Trophoblast cell (in vitro differentiated cells and primary cell): ENCODE measurements at regions not wholly inside any gene's neighbourhood (a gene's known extent, or its start where the extent isn't known, plus 50 kb on each side); places are given as distances from the start of the nearest gene placed in this dataset.

Experiments used
- DNase-seq, 2 donors: peaks; one replicate each; pipeline ENCODE4 v3.0.0-alpha.2; 2016
- H2AFZ ChIP-seq: 2 replicates; pipeline ENCODE4 v1.6.1; 2013; ENCODE audit warnings: low read length, moderate library complexity, mild to moderate bottlenecking; ENCODE audit not compliant: insufficient read depth, poor library complexity
- H2AK5ac ChIP-seq: 2 replicates; pipeline ENCODE4 v1.6.1; 2013; ENCODE audit warnings: mild to moderate bottlenecking, low read length
- H2BK120ac ChIP-seq: 2 replicates; pipeline ENCODE4 v1.6.1; 2013; ENCODE audit warnings: low read length, mild to moderate bottlenecking, moderate library complexity; ENCODE audit not compliant: insufficient read depth, poor library complexity
- H2BK12ac ChIP-seq: 2 replicates; pipeline ENCODE4 v1.6.1; 2013; ENCODE audit warnings: mild to moderate bottlenecking, low read length, moderate library complexity
- H2BK5ac ChIP-seq: 2 replicates; pipeline ENCODE4 v1.6.1; 2013; ENCODE audit warnings: low read length, low read depth, moderate library complexity, mild to moderate bottlenecking; ENCODE audit not compliant: poor library complexity
- H3K14ac ChIP-seq: 2 replicates; pipeline ENCODE4 v1.6.1; 2013; ENCODE audit warnings: mild to moderate bottlenecking, low read length
- H3K18ac ChIP-seq: 2 replicates; pipeline ENCODE4 v1.6.1; 2013; ENCODE audit warnings: mild to moderate bottlenecking, low read length
- H3K23ac ChIP-seq: 2 replicates; pipeline ENCODE4 v1.6.1; 2013; ENCODE audit warnings: low read length
- H3K27ac ChIP-seq: 2 replicates; pipeline ENCODE4 v1.5.1; 2013; ENCODE audit warnings: low read depth, mild to moderate bottlenecking, inconsistent platforms, low read length, moderate library complexity
- H3K27me3 ChIP-seq: 2 replicates; pipeline ENCODE4 v1.6.1; 2013; ENCODE audit warnings: inconsistent platforms, mild to moderate bottlenecking, low read length, moderate library complexity; ENCODE audit not compliant: insufficient read depth
- H3K36me3 ChIP-seq, 2 experiments: 1 replicate in 1 of 2; 2 replicates in 1 of 2; pipeline ENCODE4 v1.6.1; 2013; ENCODE audit warnings: low read length in 2 of 2, mild to moderate bottlenecking in 2 of 2, moderate library complexity in 1 of 2; ENCODE audit not compliant: insufficient read depth in 2 of 2, control insufficient read depth in 1 of 2
- H3K4ac ChIP-seq: 2 replicates; pipeline ENCODE4 v1.6.1; 2013; ENCODE audit warnings: low read depth, mild to moderate bottlenecking, low read length, moderate library complexity
- H3K4me1 ChIP-seq, 2 experiments: 1 replicate in 1 of 2; 2 replicates in 1 of 2; pipeline ENCODE4 v1.6.1; 2013; ENCODE audit warnings: low read length in 2 of 2, mild to moderate bottlenecking in 2 of 2, moderate library complexity in 1 of 2; ENCODE audit not compliant: insufficient read depth in 2 of 2, control insufficient read depth in 1 of 2
- H3K4me2 ChIP-seq: 2 replicates; pipeline ENCODE4 v1.6.1; 2013; ENCODE audit warnings: inconsistent platforms, mild to moderate bottlenecking, low read length, moderate library complexity
- H3K4me3 ChIP-seq: 2 replicates; pipeline ENCODE4 v1.5.1; 2013; ENCODE audit warnings: mild to moderate bottlenecking, low read depth, low read length, inconsistent platforms
- H3K79me1 ChIP-seq: one replicate; pipeline ENCODE4 v1.6.1; 2013; ENCODE audit warnings: low read length
- H3K79me2 ChIP-seq: 2 replicates; pipeline ENCODE4 v1.6.1; 2013; ENCODE audit warnings: low read length, mild to moderate bottlenecking; ENCODE audit not compliant: control insufficient read depth, insufficient read depth, poor library complexity
- H3K9ac ChIP-seq: 2 replicates; pipeline ENCODE4 v1.6.1; 2013; ENCODE audit warnings: mild to moderate bottlenecking, low read length
- H3K9me3 ChIP-seq: 2 replicates; pipeline ENCODE4 v1.6.1; 2013; ENCODE audit warnings: low read depth, mild to moderate bottlenecking, control low read depth, inconsistent platforms, low read length; ENCODE audit not compliant: insufficient read depth
- H4K12ac ChIP-seq: 2 replicates; pipeline ENCODE4 v1.6.1; 2013; ENCODE audit warnings: low read depth, mild to moderate bottlenecking, low read length, moderate library complexity
- H4K8ac ChIP-seq: 2 replicates; pipeline ENCODE4 v1.6.1; 2013; ENCODE audit warnings: low read depth, mild to moderate bottlenecking, low read length, moderate library complexity
- H4K91ac ChIP-seq: one replicate; pipeline ENCODE4 v1.6.1; 2013; ENCODE audit warnings: low read depth, mild to moderate bottlenecking, low read length, moderate library complexity
- WGBS: extraction: QIAGEN DNeasy Blood & Tissue Kit; methylation state at CpG from one replicate; pipeline ENCODE4 v1.1.7; 2013; ENCODE audit warnings: missing lambda C conversion rate; ENCODE audit not compliant: insufficient read length, insufficient coverage; ENCODE audit errors: extremely low coverage; 5-methylcytosine and 5-hydroxymethylcytosine counted together

DNA sequence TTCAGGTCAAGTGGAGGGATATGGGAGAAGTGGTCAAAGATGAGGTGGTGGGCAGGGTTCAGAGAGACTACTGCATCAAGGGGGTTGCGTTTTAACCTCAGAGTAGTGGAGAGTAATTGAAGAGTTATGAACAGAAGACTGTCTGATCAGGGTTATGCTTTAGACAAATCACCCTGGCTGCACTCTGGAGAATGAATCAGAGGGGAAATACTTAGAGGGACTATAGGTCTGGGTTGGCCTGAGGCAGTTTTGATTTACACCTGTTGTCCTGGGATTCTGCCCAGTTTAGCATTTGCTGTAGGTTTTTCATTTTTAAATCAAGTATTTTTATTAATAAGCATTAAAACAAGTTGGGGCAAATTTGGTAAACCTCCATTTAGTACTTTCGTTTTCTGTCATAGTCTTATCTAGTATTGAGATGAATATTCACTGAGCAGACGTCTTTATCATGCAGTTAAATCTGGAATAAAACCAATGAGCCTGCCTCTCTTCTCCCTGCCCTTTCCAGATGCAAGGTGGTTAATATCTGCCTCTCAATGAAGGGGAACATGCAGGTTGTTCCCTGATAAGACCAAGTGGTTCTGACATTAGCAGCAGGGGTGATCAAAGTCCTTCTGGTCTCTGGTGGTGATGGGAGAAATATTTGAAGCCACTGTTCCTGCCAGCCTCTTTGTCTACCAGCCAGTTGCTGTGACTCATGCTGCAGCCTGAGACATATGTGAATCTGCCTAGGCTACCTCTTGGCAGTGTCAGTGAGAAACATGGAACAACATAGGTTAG, 116.0 kb upstream of the RPS6KA3 start:
- Histone ChIP-seq H3K14ac (no peak overlapping the region), H2BK5ac (no peak overlapping the region), H3K79me1 (peaks cover 2% of the 10 kb centered on the region), H3K27ac (no peak overlapping the region), H4K12ac (no peak overlapping the region), H3K79me2 (no peaks in the 10 kb centered on the region), H3K4ac (no peak overlapping the region), H3K4me3 (no peak overlapping the region), H3K23ac (no peak overlapping the region), H3K27me3 (no peaks in the 10 kb centered on the region), H2AK5ac (no peak overlapping the region), H3K9ac (no peak overlapping the region), H3K4me2 (no peak overlapping the region), H4K8ac (no peak overlapping the region), H3K4me1 (no peaks in the 10 kb centered on the region), H3K18ac (no peak overlapping the region), H2BK12ac (no peak overlapping the region), H3K9me3 (no peaks in the 10 kb centered on the region), H3K36me3 (no peaks in the 10 kb centered on the region), H4K91ac (no peak overlapping the region), H2AFZ (no peak overlapping the region), H2BK120ac (no peak overlapping the region)
- no CpG with 5 or more reads among the region's 3 CpGs for WGBS
- no peak for DNase-seq

DNA sequence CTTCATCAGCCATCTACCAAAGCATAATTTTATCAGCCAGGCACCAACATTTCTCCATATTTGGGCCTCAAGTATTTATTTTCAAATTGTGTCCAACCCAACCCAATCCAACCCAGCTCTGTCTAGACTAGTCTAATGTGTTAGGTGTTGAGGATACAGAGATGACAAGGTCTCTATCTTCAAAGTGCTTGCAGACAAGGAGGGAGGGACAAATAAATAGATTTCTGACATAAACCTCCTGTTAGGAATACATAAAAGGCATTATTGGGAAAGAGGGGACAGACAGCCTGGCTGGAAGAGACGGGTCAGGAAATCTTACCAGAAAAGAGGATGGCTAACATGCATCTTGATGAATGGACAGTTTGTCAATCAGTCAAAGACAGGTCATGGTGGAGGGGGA, 115.4 kb upstream of the RPS6KA3 start:
- no peak overlapping the region for H3K9ac ChIP-seq
- no peaks in the 10 kb centered on the region for H3K9me3 ChIP-seq
- no peak overlapping the region for H3K4me3 ChIP-seq
- no peak overlapping the region for H2AFZ ChIP-seq
- H4K91ac ChIP-seq: no peak overlapping the region
- no peak overlapping the region for H2AK5ac ChIP-seq
- no peak overlapping the region for H3K23ac ChIP-seq
- H4K8ac ChIP-seq: no peak overlapping the region
- H3K36me3 ChIP-seq: no peaks in the 10 kb centered on the region
- H3K4me1 ChIP-seq: no peaks in the 10 kb centered on the region
- H3K79me2 ChIP-seq: no peaks in the 10 kb centered on the region
- H2BK5ac ChIP-seq: no peak overlapping the region
- H3K27ac ChIP-seq: no peak overlapping the region
- no peak overlapping the region for H2BK12ac ChIP-seq
- H3K79me1 ChIP-seq: peaks cover 2% of the 10 kb centered on the region
- no peak overlapping the region for H3K4ac ChIP-seq
- no peak overlapping the region for H2BK120ac ChIP-seq
- no CpG with 5 or more reads among the region's 1 CpG for WGBS
- H3K4me2 ChIP-seq: no peak overlapping the region
- H4K12ac ChIP-seq: no peak overlapping the region
- H3K27me3 ChIP-seq: no peaks in the 10 kb centered on the region
- DNase-seq: no peak
- H3K14ac ChIP-seq: no peak overlapping the region
- H3K18ac ChIP-seq: no peak overlapping the region

DNA sequence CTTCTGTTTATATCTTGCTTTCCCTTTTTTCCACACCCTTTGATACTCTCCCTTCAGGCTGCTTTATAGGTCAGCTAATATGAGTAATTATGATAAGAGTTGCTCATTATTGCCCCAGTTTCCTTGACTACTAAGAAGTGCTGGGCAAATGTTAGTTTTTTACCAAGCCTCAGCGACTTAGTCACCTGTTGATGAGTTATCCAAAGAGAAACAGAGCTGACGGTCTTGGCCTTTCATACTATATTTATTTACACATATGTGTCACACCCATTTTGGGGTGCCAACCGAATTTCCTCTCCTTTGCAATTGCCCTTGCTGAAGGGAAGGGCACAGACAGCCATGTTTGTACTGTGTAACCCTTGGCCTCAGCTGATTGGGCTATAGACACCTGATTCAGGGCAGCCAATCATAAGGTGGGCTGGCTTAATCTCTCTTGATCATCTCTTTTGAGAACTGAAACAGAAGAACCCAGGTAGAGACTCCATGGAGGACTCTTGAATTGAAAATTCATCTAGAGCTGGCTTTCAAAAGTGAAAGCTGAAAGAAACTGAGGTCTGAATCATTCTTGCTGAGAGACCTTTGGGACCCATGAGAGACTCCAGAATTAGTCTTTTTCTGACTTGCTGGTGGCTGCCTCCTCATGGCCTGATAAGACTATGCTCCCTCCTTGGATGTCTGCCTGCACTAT, 111.7 kb upstream of the RPS6KA3 start:
- H3K9ac ChIP-seq: no peak overlapping the region
- no peak overlapping the region for H3K18ac ChIP-seq
- no CpG with 5 or more reads among the region's 3 CpGs for WGBS
- H3K9me3 ChIP-seq: no peaks in the 10 kb centered on the region
- no peak overlapping the region for H3K23ac ChIP-seq
- H3K79me2 ChIP-seq: no peaks in the 10 kb centered on the region
- no peak overlapping the region for H3K27ac ChIP-seq
- H2AFZ ChIP-seq: no peak overlapping the region
- DNase-seq: no peak
- peaks cover 0 to 5% of the 10 kb centered on the region in 2 experiments for H3K4me1 ChIP-seq
- peaks cover 2% of the 10 kb centered on the region for H3K79me1 ChIP-seq
- no peak overlapping the region for H3K14ac ChIP-seq
- no peak overlapping the region for H2BK120ac ChIP-seq
- H3K36me3 ChIP-seq: no peaks in the 10 kb centered on the region
- no peak overlapping the region for H2BK12ac ChIP-seq
- H3K4ac ChIP-seq: no peak overlapping the region
- no peak overlapping the region for H2BK5ac ChIP-seq
- no peak overlapping the region for H2AK5ac ChIP-seq
- no peak overlapping the region for H4K8ac ChIP-seq
- H4K12ac ChIP-seq: no peak overlapping the region
- H3K4me2 ChIP-seq: no peak overlapping the region
- H3K27me3 ChIP-seq: no peaks in the 10 kb centered on the region
- no peak overlapping the region for H3K4me3 ChIP-seq
- H4K91ac ChIP-seq: no peak overlapping the region

DNA sequence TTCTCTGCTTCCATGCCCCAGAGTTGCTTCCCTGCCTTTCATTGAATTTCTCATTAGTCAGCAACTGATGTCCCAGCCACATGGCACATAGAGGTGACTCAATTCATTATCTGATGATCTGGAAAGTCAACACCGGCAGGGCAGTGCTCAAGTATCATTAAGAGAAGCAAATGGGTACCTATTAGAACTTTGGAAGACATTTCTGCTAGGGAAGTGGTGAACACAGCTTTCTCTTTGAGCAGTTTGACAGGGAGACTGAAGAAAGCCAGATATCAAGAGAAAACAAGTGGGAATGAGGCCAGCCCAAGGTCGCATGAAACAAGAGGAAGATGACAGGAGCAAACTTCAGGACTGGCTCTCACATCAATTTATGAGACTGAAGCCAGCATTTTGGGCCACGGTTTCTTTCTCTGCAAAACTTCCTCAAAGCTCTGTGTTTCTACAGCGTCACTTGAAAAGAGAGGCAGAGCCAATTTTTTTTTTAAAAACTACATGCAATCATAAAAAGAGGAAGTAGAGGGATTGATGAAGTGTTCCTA, 108.3 kb upstream of the RPS6KA3 start:
- no CpG with 5 or more reads among the region's 4 CpGs for WGBS
- Histone ChIP-seq H3K79me2 (no peaks in the 10 kb centered on the region), H3K9me3 (no peaks in the 10 kb centered on the region), H2AFZ (no peak overlapping the region), H2BK120ac (no peak overlapping the region), H3K9ac (no peak overlapping the region), H4K91ac (no peak overlapping the region), H3K79me1 (peaks cover 2% of the 10 kb centered on the region), H2AK5ac (no peak overlapping the region), H3K4me3 (no peak overlapping the region), H3K4ac (no peak overlapping the region), H4K8ac (no peak overlapping the region), H4K12ac (no peak overlapping the region), H3K27ac (no peak overlapping the region), H3K4me2 (no peak overlapping the region), H3K18ac (no peak overlapping the region), H3K27me3 (no peaks in the 10 kb centered on the region), H3K23ac (no peak overlapping the region), H3K14ac (no peak overlapping the region), H3K36me3 (no peaks in the 10 kb centered on the region), H2BK5ac (no peak overlapping the region), H2BK12ac (no peak overlapping the region), H3K4me1 (peaks cover 0 to 5% of the 10 kb centered on the region in 2 experiments)
- peak in 1 of 2 donors; percentile 21 for DNase-seq
